Breast epithelium (tissue), 3 donors: ENCODE measurements at regions not wholly inside any gene's neighbourhood (a gene's known extent, or its start where the extent isn't known, plus 50 kb on each side); places are given as distances from the start of the nearest gene placed in this dataset.

Source experiments
- POLR2A ChIP-seq: fragments of 450-650 bp; IDR thresholded peaks from one replicate; pipeline ENCODE4 v1.6.1; 2016; ENCODE audit warnings: antibody characterized with exemption, mild to moderate bottlenecking, moderate library complexity
- TF ChIP-seq, protein P1 (sequence below), 3 donors: fragments of 450-650 bp; IDR thresholded peaks; one replicate each; pipeline ENCODE4 v1.5.1; 2016 to 2017; ENCODE audit warnings: antibody characterized with exemption in 3 of 3, mild to moderate bottlenecking in 3 of 3, moderate library complexity in 3 of 3

DNA sequence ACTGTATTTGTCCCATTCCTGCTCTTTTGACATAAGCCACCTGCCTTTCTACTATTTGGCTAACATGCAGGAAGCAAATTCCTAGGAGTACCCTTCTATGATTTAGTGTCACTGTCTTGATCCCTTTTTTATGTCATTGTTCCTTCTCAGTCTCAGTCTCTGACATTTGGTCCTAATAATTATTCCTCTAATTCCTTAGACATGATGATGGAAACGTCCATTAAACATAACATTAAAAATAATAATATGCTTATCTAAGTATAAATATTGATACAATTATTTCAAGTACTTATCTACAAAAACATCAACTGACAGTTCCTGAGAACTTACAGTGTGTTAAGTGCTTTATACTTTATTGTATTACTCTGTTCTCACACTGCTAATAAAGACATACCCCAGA lies 857.0 kb upstream of the LCORL start:
- TF ChIP-seq POLR2A = no peak
- TF ChIP-seq, protein P1, sequence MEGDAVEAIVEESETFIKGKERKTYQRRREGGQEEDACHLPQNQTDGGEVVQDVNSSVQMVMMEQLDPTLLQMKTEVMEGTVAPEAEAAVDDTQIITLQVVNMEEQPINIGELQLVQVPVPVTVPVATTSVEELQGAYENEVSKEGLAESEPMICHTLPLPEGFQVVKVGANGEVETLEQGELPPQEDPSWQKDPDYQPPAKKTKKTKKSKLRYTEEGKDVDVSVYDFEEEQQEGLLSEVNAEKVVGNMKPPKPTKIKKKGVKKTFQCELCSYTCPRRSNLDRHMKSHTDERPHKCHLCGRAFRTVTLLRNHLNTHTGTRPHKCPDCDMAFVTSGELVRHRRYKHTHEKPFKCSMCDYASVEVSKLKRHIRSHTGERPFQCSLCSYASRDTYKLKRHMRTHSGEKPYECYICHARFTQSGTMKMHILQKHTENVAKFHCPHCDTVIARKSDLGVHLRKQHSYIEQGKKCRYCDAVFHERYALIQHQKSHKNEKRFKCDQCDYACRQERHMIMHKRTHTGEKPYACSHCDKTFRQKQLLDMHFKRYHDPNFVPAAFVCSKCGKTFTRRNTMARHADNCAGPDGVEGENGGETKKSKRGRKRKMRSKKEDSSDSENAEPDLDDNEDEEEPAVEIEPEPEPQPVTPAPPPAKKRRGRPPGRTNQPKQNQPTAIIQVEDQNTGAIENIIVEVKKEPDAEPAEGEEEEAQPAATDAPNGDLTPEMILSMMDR (IDR thresholded peaks at IDR 0.05) = no peak
